ENCODE measurements at regions not wholly inside any gene's neighbourhood (a gene's known extent, or its start where the extent isn't known, plus 50 kb on each side); places are given as distances from the start of the nearest gene placed in this dataset.
"Not testable (repeated sequence)": the region's sequence is repeated elsewhere in the genome, so short reads cannot be mapped to it uniquely, and the experiment has no call there.

DNA sequence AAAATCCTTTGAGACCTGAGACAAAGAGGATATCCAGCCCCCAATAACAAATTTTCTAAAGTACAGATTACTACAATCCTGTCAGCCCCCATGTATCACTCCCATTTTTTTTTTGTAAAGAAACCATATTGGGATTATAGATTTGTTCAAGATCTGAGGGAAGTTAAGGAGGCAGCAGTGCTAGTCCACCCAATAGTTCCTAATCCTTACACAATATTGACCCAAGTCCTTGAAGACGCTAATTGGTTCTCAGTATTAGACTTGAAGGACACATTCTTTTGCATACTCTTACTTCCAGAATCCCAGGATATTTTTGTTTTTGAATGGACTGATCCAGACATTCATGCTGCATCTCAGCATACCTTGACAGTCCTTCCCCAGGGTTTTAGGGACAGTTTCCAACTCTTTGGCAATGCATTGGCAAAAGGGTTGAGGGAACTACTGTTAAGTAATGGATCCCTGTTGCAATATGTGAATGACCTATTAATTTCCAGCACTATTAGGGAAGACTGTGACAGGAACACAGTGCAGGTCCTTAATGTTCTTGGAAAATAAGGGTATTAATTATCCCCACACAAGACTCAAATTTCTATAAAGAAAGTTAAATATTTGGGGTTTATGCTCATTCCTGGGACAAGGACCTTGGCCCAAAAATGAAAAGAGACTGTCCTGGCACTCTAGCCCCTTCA lies 1519.5 kb upstream of the SEL1L start:
- no peak for FAIRE-seq
- TF ChIP-seq, protein P1, sequence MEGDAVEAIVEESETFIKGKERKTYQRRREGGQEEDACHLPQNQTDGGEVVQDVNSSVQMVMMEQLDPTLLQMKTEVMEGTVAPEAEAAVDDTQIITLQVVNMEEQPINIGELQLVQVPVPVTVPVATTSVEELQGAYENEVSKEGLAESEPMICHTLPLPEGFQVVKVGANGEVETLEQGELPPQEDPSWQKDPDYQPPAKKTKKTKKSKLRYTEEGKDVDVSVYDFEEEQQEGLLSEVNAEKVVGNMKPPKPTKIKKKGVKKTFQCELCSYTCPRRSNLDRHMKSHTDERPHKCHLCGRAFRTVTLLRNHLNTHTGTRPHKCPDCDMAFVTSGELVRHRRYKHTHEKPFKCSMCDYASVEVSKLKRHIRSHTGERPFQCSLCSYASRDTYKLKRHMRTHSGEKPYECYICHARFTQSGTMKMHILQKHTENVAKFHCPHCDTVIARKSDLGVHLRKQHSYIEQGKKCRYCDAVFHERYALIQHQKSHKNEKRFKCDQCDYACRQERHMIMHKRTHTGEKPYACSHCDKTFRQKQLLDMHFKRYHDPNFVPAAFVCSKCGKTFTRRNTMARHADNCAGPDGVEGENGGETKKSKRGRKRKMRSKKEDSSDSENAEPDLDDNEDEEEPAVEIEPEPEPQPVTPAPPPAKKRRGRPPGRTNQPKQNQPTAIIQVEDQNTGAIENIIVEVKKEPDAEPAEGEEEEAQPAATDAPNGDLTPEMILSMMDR (IDR thresholded peaks at IDR 0.05; ENCODE audit: insufficient read depth, missing control alignments), result no peak
- DNase-seq (ENCODE audit: insufficient read length, low spot score), result no peak

DNA sequence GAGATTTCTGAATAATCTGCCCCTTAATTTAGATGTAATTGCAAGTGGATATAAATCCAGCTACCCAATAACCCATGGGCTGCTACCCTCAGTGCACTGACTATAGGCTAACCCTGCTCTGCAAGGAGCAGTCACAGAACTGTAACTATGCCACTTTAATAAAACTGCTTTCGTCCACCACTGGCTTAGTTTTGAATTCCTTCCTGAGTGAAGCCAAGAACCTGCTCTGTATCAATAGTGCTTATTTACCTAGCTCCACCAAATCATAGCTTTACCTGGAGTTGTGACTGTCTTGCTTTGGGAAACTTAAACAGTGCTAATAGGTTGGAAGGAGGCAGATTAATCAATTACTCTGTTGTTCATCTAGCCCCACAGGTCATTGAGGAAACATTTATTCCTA lies 1524.4 kb upstream of the SEL1L start:
- TF ChIP-seq, protein P1 (IDR thresholded peaks at IDR 0.05; ENCODE audit: insufficient read depth, missing control alignments), result no peak
- DNase-seq (ENCODE audit: insufficient read length, low spot score) (no peak), FAIRE-seq (no peak)

DNA sequence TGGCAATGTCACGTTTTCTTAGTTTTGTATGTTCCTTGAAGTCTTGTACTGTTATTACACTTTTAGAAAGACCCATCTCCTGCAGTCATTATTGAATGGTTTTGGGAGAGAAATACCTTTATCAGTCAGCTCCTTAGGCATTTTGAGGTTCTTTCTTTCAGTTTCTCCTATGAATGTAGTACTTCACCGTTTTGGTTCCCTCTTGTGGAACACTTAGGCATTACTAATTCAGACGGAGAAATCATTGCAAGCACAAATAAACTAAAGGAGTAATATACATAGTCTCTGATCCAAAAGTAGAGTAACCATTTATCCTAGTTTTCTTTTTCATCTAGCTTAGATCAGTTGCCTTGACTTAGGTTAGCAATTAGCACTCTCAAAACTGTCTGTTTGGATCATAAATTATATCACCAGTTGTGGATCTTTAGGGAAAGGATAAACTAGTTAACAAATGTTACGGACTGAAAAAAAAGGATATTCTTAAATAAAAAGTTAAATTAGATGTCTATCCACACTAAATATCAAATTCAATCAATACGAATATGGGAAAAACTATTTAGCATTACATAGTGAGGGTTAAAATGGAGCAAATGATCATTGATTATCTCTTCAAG lies 1538.3 kb upstream of the SEL1L start:
- peak; percentile 77 for FAIRE-seq
- no peak for DNase-seq (ENCODE audit: insufficient read length, low spot score)
- TF ChIP-seq, protein P1 (IDR thresholded peaks at IDR 0.05; ENCODE audit: insufficient read depth, missing control alignments), result peak; percentile 27

DNA sequence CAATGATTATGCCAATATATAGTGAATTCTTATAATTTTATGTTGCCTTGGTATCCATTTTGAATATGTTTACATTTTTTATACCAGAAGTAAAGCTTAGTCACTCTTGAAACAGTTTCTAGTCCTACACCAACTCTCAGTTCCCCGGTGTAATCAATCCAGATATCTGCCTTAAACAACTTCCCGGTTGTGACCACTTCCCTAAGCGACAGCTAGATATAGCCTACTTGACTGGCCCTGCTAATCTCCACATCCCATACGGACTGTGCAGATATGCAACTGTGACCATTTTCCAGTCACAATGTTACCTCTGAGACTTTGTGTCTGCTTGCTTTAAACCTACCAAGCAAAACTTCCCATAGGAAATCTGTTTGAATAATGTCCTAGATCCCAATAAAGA lies 1551.5 kb upstream of the SEL1L start:
- FAIRE-seq, result no peak
- TF ChIP-seq, protein P1 (IDR thresholded peaks at IDR 0.05; ENCODE audit: insufficient read depth, missing control alignments), result no peak
- no peak for DNase-seq (ENCODE audit: insufficient read length, low spot score)

DNA sequence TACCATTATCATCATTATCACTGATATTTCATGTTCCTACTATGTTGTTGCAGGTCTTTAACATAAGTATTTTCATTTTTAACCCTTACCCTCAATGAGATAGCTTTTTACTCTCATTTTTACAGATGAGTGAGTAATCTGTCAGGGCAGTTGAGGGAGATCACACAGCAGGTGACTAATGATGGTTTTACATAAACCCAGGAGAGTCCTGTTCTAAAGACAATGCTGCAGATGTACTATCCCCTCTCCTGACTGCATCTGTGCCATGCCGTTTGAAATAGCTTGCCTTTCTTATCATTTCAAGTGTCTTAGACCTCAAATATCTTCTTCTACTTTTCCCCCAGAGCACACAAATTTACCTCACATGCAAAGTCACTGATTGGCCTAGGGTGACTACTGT lies 1552.1 kb upstream of the SEL1L start:
- TF ChIP-seq, protein P1 (IDR thresholded peaks at IDR 0.05; ENCODE audit: insufficient read depth, missing control alignments), result no peak
- DNase-seq (ENCODE audit: insufficient read length, low spot score), result no peak
- FAIRE-seq, result no peak

DNA sequence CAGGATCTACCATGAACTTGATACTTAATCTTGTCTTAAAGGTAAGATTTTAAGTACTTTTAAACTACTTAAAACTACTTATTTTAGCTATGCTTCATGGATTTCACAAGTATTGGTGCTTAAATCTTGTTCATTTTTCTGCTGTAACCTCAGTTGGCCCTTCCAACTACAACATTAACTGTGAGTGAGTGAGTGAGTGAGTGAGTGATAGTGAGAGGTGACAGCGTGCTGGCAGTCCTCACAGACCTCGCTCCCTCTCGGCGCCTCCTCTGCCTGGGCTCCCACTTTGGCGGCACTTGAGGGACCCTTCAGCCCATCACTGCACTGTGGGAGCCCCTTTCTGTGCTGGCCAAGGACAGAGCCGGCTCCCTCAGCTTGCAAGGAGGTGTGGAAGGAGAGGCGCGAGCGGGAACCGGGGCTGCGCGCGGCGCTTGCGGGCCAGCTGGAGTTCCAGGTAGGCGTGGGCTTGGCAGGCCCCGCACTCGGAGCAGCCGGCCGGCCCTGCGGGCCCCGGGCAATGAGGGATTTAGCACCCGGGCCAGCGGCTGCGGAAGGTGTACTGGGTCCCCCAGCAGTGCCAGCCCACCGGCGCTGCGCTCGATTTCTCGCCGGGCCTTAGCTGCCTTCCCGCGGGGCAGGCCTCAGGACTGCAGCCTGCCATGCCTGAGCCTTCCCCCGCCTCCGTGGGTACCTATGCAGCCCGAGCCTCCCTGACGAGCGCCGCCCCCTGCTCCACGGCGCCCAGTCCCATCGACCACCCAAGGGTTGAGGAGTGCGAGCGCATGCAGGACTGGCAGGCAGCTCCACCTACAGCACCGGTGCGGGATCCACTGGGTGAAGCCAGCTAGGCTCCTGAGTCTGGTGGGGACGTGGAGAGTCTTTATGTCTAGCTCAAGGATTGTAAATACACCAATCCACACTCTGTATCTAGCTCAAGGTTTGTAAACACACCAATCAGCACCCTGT lies 1558.6 kb upstream of the SEL1L start:
- not testable (repeated sequence) for FAIRE-seq; DNase-seq (ENCODE audit: insufficient read length, low spot score)

DNA sequence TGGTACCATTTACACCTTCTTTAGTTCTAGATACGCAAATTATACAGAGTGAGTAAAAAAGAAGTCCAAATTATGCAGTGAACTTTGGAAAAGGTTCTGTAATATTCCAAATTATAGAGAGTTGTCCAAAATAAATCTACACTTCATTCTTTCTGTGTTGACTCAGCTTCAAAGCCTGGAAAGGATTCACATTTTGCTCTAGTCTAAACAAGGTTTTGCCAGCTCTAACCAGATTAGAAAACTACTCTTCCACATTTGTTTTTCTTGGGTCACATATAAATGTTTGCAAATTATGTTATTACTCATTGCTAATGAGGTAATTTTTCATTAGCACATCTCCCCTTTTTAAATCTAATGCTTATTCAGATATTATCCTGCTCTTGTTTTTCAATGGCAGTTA lies 1562.4 kb upstream of the SEL1L start:
- TF ChIP-seq, protein P1 (IDR thresholded peaks at IDR 0.05; ENCODE audit: insufficient read depth, missing control alignments), result no peak
- DNase-seq (ENCODE audit: insufficient read length, low spot score) (no peak), FAIRE-seq (peak; percentile 53)
